PFSK-1 (cell line): ENCODE measurements at regions not wholly inside any gene's neighbourhood (a gene's known extent, or its start where the extent isn't known, plus 50 kb on each side); places are given as distances from the start of the nearest gene placed in this dataset.

Experiments
- FOXP2 ChIP-seq: optimal IDR thresholded peaks from 2 replicates; pipeline ENCODE3; 2011; ENCODE audit warnings: borderline replicate concordance, control low read depth, inconsistent platforms; ENCODE audit not compliant: insufficient read depth; ENCODE audit errors: extremely low read length, extremely low read depth
- POLR2AphosphoS5 ChIP-seq: IDR thresholded peaks from 2 replicates; pipeline ENCODE4 v1.6.1; 2012; ENCODE audit warnings: low read depth, mild to moderate bottlenecking, control low read depth, low read length, moderate library complexity
- REST ChIP-seq, 2 experiments: IDR thresholded peaks; 2 replicates each; pipeline versions ENCODE4 v1.6.1 to v1.8.0; 2011 to 2012; ENCODE audit warnings: low read depth in 2 of 2, low read length in 2 of 2, control low read depth in 1 of 2, inconsistent platforms in 1 of 2, mild to moderate bottlenecking in 1 of 2, moderate library complexity in 1 of 2; ENCODE audit not compliant: insufficient read depth in 1 of 2
- SIN3A ChIP-seq: IDR thresholded peaks from 2 replicates; pipeline ENCODE4 v1.6.1; 2012; ENCODE audit warnings: mild to moderate bottlenecking, low read length, moderate library complexity, borderline replicate concordance; ENCODE audit not compliant: insufficient read depth
- TAF1 ChIP-seq: IDR thresholded peaks from 2 replicates; pipeline ENCODE4 v1.6.1; 2012; ENCODE audit warnings: low read length, control low read depth, borderline replicate concordance; ENCODE audit not compliant: insufficient read depth

DNA sequence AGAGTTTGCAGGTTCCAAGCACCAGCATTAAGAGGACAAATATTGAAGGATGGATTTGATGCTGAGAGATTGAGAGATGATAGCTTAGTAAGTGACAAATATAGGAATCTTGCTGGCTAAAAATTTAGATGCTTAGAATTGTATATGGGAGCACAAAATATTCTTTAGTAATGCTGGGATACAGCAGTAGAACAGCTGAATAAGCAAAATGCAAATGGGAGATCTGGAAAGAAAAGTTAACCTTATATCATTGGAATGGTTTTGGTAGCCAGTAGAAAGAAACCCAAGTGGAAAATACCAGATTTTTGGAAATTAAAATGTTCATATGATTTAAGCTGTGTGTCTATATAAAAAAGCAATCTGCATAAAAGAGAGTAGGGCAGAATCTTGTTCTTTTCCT, 308.6 kb upstream of the CPEB2 start:
- TF ChIP-seq POLR2AphosphoS5: no peak
- no peak for TF ChIP-seq SIN3A
- no peak for TF ChIP-seq TAF1
- TF ChIP-seq REST (IDR thresholded peaks at IDR 0.05; ENCODE audit: insufficient read depth in 1 of 2, low read depth in 2 of 2, low read length in 2 of 2): no peak
- no peak for TF ChIP-seq FOXP2

- TF ChIP-seq SIN3A (no peak), TAF1 (no peak), FOXP2 (no peak)
Observed at GRCh38 chr4:14695095-14695845, 307.0 kb upstream of the CPEB2 start.

- TF ChIP-seq SIN3A: no peak
- TF ChIP-seq TAF1: no peak
- TF ChIP-seq REST (IDR thresholded peaks at IDR 0.05; ENCODE audit: insufficient read depth in 1 of 2, low read depth in 2 of 2, low read length in 2 of 2): no peak
- no peak for TF ChIP-seq POLR2AphosphoS5
- no peak for TF ChIP-seq FOXP2
Observed at GRCh38 chr4:14700083-14700482, 302.2 kb upstream of the CPEB2 start.

GRCh38 chr4:14700544-14700943, 301.7 kb upstream of the CPEB2 start:
- TF ChIP-seq SIN3A (no peak), POLR2AphosphoS5 (no peak), FOXP2 (no peak), REST (IDR thresholded peaks at IDR 0.05; ENCODE audit: insufficient read depth in 1 of 2, low read depth in 2 of 2, low read length in 2 of 2) (no peak), TAF1 (no peak)

GRCh38 chr4:14701389-14701788, 300.9 kb upstream of the CPEB2 start:
- TF ChIP-seq TAF1 (no peak), REST (IDR thresholded peaks at IDR 0.05; ENCODE audit: insufficient read depth in 1 of 2, low read depth in 2 of 2, low read length in 2 of 2) (no peak), SIN3A (no peak), POLR2AphosphoS5 (no peak), FOXP2 (no peak)
